H1 (cell line): ENCODE measurements at regions not wholly inside any gene's neighbourhood (a gene's known extent, or its start where the extent isn't known, plus 50 kb on each side); places are given as distances from the start of the nearest gene placed in this dataset.

ENCODE experiments used
- ATF2 ChIP-seq: IDR thresholded peaks from 2 replicates; pipeline ENCODE4 v1.6.1; 2012; ENCODE audit warnings: low read length, inconsistent platforms
- CHD7 ChIP-seq: fragments of 300-600 bp; sonication (generic); IDR thresholded peaks from 2 replicates; pipeline ENCODE4 v1.7.1; 2012; ENCODE audit warnings: low read length, moderate library complexity, mild to moderate bottlenecking, inconsistent platforms; ENCODE audit not compliant: insufficient replicate concordance
- MAFK ChIP-seq: IDR thresholded peaks from 2 replicates; pipeline ENCODE4 v1.6.1; 2012; ENCODE audit warnings: low read depth, mild to moderate bottlenecking, improper control_type of control experiment, low read length
- SRF ChIP-seq: IDR thresholded peaks from 2 replicates; pipeline ENCODE4 v1.6.1; 2011; ENCODE audit warnings: mild to moderate bottlenecking, low read depth, low read length, moderate library complexity
- USF2 ChIP-seq: IDR thresholded peaks from 2 replicates; pipeline ENCODE4 v1.6.1; 2011; ENCODE audit warnings: low read length, improper control_type of control experiment
- YY1 ChIP-seq: IDR thresholded peaks from 2 replicates; pipeline ENCODE4 v1.6.1; 2011; ENCODE audit warnings: low read depth, mild to moderate bottlenecking, low read length
- TF ChIP-seq, protein P1 (sequence below): IDR thresholded peaks from 2 replicates; pipeline ENCODE4 v1.6.1; 2012; ENCODE audit warnings: inconsistent platforms

DNA sequence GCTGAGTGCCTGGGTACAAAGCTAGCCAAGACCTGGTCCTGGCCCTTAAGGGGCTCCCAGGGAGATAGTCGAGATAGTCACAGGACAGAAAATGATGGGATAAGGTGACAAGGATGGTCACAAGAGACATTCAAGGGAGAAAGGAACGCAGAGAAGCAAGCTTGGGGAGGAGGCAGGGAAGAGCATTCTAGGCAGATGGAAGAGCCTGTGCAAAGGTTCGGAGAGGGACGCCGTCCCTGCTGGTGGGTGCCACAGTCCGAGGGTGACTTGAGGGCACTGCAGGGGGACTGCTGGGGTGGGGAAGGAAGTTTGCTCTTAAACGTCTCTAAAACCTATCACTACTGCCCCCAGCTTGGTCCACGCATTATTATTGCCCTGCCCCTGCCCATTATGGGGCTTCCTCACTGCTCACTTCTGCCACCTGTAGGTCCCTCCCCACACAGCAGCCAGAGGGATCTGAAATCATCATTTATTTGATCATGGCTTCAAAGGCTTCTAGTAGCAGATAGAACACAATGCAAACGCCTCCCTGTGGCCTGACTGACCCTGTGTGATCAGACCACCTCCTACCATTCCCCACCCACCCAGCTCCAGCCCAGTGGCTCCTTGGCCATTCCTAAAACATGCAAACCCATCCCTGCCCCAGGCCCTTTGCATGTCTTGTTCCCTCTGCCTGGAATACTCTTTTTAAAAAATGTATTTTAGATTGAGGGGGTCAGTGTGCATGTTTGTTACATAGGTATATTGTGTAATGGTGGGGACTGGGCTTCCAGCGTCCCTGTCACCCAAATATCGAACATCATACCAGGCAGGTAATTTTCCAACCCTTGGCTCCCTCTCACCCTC is 60.3 kb downstream of the RMI2 start (continued):
- no peak for TF ChIP-seq CHD7
- TF ChIP-seq MAFK = no peak
- TF ChIP-seq, protein P1, sequence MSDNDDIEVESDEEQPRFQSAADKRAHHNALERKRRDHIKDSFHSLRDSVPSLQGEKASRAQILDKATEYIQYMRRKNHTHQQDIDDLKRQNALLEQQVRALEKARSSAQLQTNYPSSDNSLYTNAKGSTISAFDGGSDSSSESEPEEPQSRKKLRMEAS = no peak
- TF ChIP-seq USF2 = no peak
- TF ChIP-seq SRF = no peak
- TF ChIP-seq YY1 = 0 out of 2 replicates have a peak, but pooled peaks have one; percentile 15
- TF ChIP-seq ATF2 = no peak
